Superior temporal gyrus (tissue), 1 donor: ENCODE measurements at regions not wholly inside any gene's neighbourhood (a gene's known extent, or its start where the extent isn't known, plus 50 kb on each side); places are given as distances from the start of the nearest gene placed in this dataset.
"Not testable (repeated sequence)": the region's sequence is repeated elsewhere in the genome, so short reads cannot be mapped to it uniquely, and the experiment has no call there.

Experiments
- DNase-seq: peaks from one replicate; pipeline ENCODE4 v3.0.0-alpha.2; 2016; ENCODE audit errors: extremely low spot score

DNA sequence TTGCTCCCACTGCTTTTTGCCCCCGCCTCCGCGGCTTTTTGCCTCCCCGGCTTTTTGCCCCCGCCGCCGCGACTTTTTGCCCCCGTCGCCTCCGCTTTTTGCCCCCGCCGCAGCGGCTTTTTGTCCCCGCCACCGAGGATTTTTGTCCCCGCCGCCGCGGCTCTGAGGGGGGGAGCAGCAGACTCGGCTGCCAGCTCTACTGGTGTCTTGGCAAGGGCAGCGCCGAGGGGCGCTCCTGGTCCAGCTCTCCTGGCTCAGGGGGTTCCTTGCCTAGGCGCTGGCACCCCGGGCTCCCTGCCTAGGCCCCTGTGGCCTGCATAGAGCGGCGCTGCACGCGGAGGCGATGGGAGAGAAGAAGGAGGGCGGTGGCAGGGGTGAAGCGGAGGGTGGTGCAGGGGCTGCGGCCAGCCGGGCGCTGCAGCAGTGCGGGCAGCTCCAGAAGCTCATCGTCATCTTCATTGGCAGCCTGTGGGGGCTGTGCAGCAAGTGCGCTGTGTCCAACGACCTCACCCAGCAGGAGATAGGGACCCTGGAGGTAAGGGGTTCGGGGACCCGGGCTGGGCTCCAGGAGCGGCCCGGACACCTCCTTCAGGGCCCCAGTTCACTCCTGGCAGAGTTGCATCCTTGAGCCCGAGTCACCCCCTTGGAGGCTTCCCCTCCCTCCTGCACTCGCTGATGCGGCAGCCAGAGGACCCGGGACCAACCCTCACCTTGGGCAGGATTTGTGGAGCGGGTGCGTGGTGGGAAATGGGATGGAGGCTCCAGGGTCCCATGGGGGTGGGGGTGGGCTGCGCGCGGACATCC lies 642.4 kb downstream of the GOLGA6L6 start:
- no peak for DNase-seq

DNA sequence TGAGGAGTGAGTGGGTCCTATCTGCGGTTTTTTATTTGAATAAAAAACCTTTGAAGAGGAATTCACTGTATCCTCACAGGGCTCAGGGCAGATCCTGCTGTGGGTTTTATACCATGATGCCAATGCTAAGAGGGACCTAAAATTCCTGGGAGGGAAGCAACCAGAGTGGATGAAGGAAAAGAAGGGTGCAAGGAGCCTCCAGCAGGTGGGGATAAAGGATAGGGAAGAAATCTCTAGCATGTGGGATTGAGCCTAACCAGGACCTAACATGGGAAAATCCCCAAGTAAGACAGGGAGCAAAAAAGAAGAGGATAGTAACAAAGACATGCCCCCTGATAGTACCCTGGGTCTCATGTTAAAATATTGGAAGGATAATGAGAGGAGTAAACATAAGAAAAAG lies 652.8 kb downstream of the GOLGA6L6 start:
- not testable (repeated sequence) for DNase-seq

DNA sequence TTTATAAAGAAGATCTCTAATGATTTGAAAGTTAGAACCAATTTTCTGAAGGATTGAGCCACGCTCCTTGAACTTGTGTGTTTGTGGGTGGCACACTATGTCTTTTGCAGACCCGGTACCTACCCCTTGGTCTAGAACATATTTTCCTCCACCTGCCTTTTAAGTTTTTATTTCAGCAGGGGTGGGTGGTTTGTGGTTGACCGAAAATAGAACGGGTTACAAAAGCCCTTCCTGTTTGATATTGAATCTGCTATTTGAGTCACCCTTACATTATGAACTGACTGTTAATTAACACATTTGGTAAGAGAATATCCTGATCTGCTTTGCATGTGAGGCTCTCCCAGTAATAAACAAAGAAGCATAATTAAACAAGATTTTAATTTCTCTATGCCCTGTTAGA lies 697.5 kb downstream of the GOLGA6L6 start:
- not testable (repeated sequence) for DNase-seq
